Upper lobe of left lung (tissue), 6 donors: ENCODE measurements at regions not wholly inside any gene's neighbourhood (a gene's known extent, or its start where the extent isn't known, plus 50 kb on each side); places are given as distances from the start of the nearest gene placed in this dataset.

ENCODE experiments used
- ATAC-seq, 2 donors: fragments of 200-7000 bp; cut with Tn5 transposase; one replicate each; pipeline ENCODE4 v1.9.1; 2022; ENCODE audit warnings: mild to moderate bottlenecking in 2 of 2, moderate library complexity in 2 of 2; ENCODE audit not compliant: low FRiP score in 2 of 2
- DNase-seq, 2 donors: peaks; one replicate each; pipeline ENCODE4 v3.0.0-alpha.2; 2019 to 2020
- H3K27ac ChIP-seq, 4 donors: fragments of 200-600 bp; sonication (generic); one replicate each; pipeline ENCODE4 v1.5.1; 2016 to 2019
- H3K27me3 ChIP-seq, 4 donors: fragments of 200-600 bp; sonication (generic); one replicate each; pipeline ENCODE4 v1.5.1; 2017 to 2019
- H3K36me3 ChIP-seq, 4 donors: fragments of 200-600 bp; sonication (generic); one replicate each; pipeline ENCODE4 v1.5.1; 2016 to 2019
- H3K4me1 ChIP-seq, 4 donors: fragments of 200-600 bp; sonication (generic); one replicate each; pipeline ENCODE4 v1.5.1; 2018 to 2019
- H3K4me3 ChIP-seq, 4 donors: fragments of 200-600 bp; sonication (generic); one replicate each; pipeline ENCODE4 v1.5.1; 2017 to 2019; ENCODE audit warnings: mild to moderate bottlenecking in 2 of 4, moderate library complexity in 1 of 4
- H3K9me3 ChIP-seq, 4 donors: fragments of 200-600 bp; sonication (generic); one replicate each; pipeline ENCODE4 v1.5.1; 2018 to 2019
- EP300 ChIP-seq, 4 donors: sonication (generic); formaldehyde crosslinking; IDR thresholded peaks; one replicate each; pipeline ENCODE4 v1.5.1; 2017; ENCODE audit warnings: antibody characterized with exemption in 4 of 4, control low read depth in 2 of 4
- POLR2A ChIP-seq, 4 donors: fragments of 450-650 bp; IDR thresholded peaks; one replicate each; pipeline ENCODE4 v1.5.1; 2016 to 2017; ENCODE audit warnings: antibody characterized with exemption in 4 of 4, mild to moderate bottlenecking in 2 of 4
- POLR2AphosphoS5 ChIP-seq, 2 donors: sonication (generic); formaldehyde crosslinking; IDR thresholded peaks; one replicate each; pipeline ENCODE4 v1.5.1; 2017; ENCODE audit warnings: antibody characterized with exemption in 2 of 2
- WGBS, 2 donors: methylation state at CpG; one replicate each; pipeline ENCODE4 v1.1.5; 2017 to 2018; 5-methylcytosine and 5-hydroxymethylcytosine counted together
- TF ChIP-seq, protein P1 (sequence below), 6 experiments: fragments of 450-650 bp in 4 of 6; fragments of 200-600 bp in 2 of 6; sonication (generic) in 2 of 6; IDR thresholded peaks; one replicate each; pipeline ENCODE4 v1.5.1; 2016 to 2019; ENCODE audit warnings: antibody characterized with exemption in 6 of 6
- donor health status: DM: no; HTN: no; CAD: no; lungs with moderate emphysema.
- donor health status: DM: no; HTN: yes; CAD: no; lungs with severe emphysema.

DNA sequence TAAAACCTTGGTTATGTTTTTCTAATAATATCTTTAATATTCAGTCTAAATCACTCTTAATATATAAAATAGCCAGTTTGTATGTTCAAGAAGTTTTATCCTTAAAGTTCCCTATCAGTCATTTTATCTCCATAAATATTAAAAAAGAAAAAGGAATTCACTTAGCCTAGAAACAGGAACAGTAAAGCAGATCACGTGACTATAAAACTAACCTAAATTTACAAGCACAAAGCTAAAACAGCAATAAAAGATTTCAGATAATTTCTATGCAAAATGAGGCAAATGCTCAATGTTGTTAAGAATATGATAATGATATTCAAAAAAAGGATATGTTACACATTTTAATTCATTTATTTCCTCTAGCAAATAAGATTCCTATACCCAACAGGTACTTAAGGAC is 57.1 kb upstream of the TNIP3 start:
- DNase-seq (no peak), ATAC-seq (no peak)
- H3K27ac ChIP-seq: no peak overlapping the region
- H3K36me3 ChIP-seq: no peaks in the 10 kb centered on the region
- no peaks in the 10 kb centered on the region for H3K4me1 ChIP-seq
- 72 to 74% methylated on average over 1 of the region's 1 CpG for WGBS, 2 donors
- TF ChIP-seq POLR2AphosphoS5 (IDR thresholded peaks at IDR 0.05): no peak
- TF ChIP-seq, protein P1, sequence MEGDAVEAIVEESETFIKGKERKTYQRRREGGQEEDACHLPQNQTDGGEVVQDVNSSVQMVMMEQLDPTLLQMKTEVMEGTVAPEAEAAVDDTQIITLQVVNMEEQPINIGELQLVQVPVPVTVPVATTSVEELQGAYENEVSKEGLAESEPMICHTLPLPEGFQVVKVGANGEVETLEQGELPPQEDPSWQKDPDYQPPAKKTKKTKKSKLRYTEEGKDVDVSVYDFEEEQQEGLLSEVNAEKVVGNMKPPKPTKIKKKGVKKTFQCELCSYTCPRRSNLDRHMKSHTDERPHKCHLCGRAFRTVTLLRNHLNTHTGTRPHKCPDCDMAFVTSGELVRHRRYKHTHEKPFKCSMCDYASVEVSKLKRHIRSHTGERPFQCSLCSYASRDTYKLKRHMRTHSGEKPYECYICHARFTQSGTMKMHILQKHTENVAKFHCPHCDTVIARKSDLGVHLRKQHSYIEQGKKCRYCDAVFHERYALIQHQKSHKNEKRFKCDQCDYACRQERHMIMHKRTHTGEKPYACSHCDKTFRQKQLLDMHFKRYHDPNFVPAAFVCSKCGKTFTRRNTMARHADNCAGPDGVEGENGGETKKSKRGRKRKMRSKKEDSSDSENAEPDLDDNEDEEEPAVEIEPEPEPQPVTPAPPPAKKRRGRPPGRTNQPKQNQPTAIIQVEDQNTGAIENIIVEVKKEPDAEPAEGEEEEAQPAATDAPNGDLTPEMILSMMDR (IDR thresholded peaks at IDR 0.05): no peak
- TF ChIP-seq EP300 (IDR thresholded peaks at IDR 0.05): no peak
- no peak for TF ChIP-seq POLR2A (IDR thresholded peaks at IDR 0.05)
- no peaks in the 10 kb centered on the region for H3K27me3 ChIP-seq
- no peak overlapping the region for H3K4me3 ChIP-seq
- no peaks in the 10 kb centered on the region for H3K9me3 ChIP-seq

DNA sequence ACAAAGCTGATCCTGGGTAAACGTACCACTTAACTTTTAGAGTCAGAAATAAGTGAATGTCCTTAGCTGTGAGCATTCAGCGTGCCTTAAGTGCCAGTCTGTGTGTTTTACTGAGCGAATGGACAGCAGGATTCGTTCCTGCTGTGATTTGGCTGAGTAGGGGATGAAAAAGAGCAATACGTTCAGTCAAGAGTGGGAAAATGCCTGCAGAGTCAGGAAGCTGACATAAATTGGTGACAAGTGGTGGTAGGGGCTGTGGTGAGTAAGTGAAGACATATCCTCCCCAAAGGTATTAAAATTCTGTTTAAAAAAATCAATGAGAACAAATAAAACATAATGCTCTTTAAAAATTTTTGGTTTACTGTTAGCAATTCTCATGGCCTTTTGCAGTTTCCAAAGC is 56.6 kb upstream of the TNIP3 start:
- Histone ChIP-seq H3K27me3 (no peaks in the 10 kb centered on the region), H3K27ac (no peak overlapping the region), H3K36me3 (no peaks in the 10 kb centered on the region), H3K9me3 (no peaks in the 10 kb centered on the region), H3K4me3 (no peak overlapping the region), H3K4me1 (no peaks in the 10 kb centered on the region)
- TF ChIP-seq POLR2AphosphoS5 (IDR thresholded peaks at IDR 0.05) (no peak), EP300 (IDR thresholded peaks at IDR 0.05) (no peak), POLR2A (IDR thresholded peaks at IDR 0.05) (no peak)
- TF ChIP-seq, protein P1 (IDR thresholded peaks at IDR 0.05): no peak
- WGBS, 2 donors: 65 to 67% methylated on average over 5 of the region's 5 CpGs
- ATAC-seq (no peak), DNase-seq (no peak)

DNA sequence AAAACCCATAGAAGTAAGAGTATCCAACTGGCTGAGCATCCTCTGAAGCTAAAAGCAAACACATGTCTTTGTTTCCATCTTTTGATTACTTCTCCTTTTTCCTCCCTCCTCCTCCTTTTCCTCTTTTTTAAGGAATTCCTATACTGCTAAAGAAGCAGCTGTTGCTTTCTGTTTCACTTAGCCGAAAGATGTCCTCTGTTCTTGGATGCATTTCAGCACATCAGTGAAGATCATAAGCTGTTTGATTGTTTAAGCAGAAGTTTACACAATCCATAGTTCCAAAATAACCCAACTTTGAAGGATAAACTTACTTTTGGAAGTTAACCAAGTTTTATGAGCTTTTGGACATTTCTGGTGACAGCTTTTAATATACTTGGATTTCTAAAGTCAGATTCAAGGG is 55.1 kb upstream of the TNIP3 start:
- Histone ChIP-seq H3K27me3 (no peaks in the 10 kb centered on the region), H3K27ac (no peak overlapping the region)

DNA sequence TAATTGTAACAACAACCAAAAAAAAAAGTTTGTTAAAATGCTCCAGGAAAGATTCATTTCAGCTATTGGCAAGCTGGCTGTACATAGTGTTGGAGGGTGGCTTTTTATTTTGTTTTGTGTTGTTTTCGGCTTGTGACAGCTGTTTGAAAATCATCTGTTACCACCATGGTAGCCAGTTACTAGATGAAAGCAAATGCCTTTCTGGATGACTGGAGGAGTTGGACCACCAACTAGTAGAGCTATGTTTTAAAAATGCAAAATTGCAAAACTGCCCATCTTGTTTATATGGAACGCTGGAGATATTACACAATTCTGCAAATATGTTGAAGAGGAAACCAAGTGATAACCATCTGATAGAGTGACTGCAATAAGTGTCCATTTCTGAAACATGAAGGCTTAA is 53.2 kb upstream of the TNIP3 start:
- no peaks in the 10 kb centered on the region for H3K27me3 ChIP-seq
- no peak overlapping the region for H3K4me3 ChIP-seq
- no peaks in the 10 kb centered on the region for H3K9me3 ChIP-seq
- TF ChIP-seq EP300 (IDR thresholded peaks at IDR 0.05): no peak
- TF ChIP-seq, protein P1 (IDR thresholded peaks at IDR 0.05): no peak
- no peak for TF ChIP-seq POLR2A (IDR thresholded peaks at IDR 0.05)
- no peak for TF ChIP-seq POLR2AphosphoS5 (IDR thresholded peaks at IDR 0.05)
- H3K27ac ChIP-seq: no peak overlapping the region
- ATAC-seq: peak in 1 of 2 donors; percentile 34
- WGBS, 2 donors: 49 to 63% methylated on average over 2 of the region's 2 CpGs
- H3K36me3 ChIP-seq: no peaks in the 10 kb centered on the region
- H3K4me1 ChIP-seq: no peaks in the 10 kb centered on the region
- no peak for DNase-seq

More for the DNA sequence above, 55.1 kb upstream of the TNIP3 start:
- no peak for ATAC-seq
- 24 to 65% methylated on average over 1 of the region's 1 CpG for WGBS, 2 donors
- no peak for DNase-seq
- Histone ChIP-seq H3K4me1 (no peaks in the 10 kb centered on the region), H3K4me3 (no peak overlapping the region), H3K9me3 (no peaks in the 10 kb centered on the region), H3K36me3 (no peaks in the 10 kb centered on the region)
- TF ChIP-seq EP300 (IDR thresholded peaks at IDR 0.05) (no peak), POLR2AphosphoS5 (IDR thresholded peaks at IDR 0.05) (no peak)
- TF ChIP-seq, protein P1 (IDR thresholded peaks at IDR 0.05): no peak

DNA sequence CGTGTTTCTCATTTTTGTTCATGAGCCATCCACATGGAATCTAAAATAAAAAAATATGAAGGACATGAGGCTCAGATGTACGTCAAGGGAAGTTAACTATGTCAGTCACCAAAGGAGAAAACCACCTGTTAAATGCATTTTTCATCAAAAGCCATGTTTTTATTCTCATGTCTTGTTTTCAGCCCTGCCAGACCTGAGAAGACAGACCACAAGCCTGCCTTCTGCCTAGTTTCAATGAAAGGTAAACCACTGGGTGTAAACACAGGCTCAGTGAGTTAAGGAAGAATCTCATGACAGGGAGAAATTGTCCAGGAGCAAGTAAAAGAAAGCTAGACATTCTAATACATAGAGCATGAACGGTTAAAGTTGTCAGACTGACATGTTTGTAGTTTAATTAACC is 52.3 kb upstream of the TNIP3 start:
- Histone ChIP-seq H3K36me3 (no peaks in the 10 kb centered on the region), H3K27ac (no peak overlapping the region), H3K27me3 (no peaks in the 10 kb centered on the region), H3K4me3 (no peak overlapping the region), H3K4me1 (no peaks in the 10 kb centered on the region), H3K9me3 (no peaks in the 10 kb centered on the region)
- ATAC-seq: no peak
- 78 to 80% methylated on average over 3 of the region's 3 CpGs for WGBS, 2 donors
- TF ChIP-seq EP300 (IDR thresholded peaks at IDR 0.05) (no peak), POLR2A (IDR thresholded peaks at IDR 0.05) (no peak), POLR2AphosphoS5 (IDR thresholded peaks at IDR 0.05) (no peak)
- TF ChIP-seq, protein P1 (IDR thresholded peaks at IDR 0.05): no peak
- no peak for DNase-seq
